Suprapubic skin (tissue), 4 donors: ENCODE measurements at regions not wholly inside any gene's neighbourhood (a gene's known extent, or its start where the extent isn't known, plus 50 kb on each side); places are given as distances from the start of the nearest gene placed in this dataset.

Experiments used
- DNase-seq, 2 donors: peaks; one replicate each; pipeline ENCODE4 v3.0.0-alpha.2; 2019; ENCODE audit warnings: low spot score in 2 of 2
- H3K27ac ChIP-seq: fragments of 200-600 bp; sonication (generic); one replicate; pipeline ENCODE4 v1.5.1; 2019
- H3K27me3 ChIP-seq: fragments of 200-600 bp; sonication (generic); one replicate; pipeline ENCODE4 v1.5.1; 2019
- H3K36me3 ChIP-seq: fragments of 200-600 bp; sonication (generic); one replicate; pipeline ENCODE4 v1.5.1; 2019
- H3K4me1 ChIP-seq: fragments of 200-600 bp; sonication (generic); one replicate; pipeline ENCODE4 v1.5.1; 2019
- H3K4me3 ChIP-seq: fragments of 200-600 bp; sonication (generic); one replicate; pipeline ENCODE4 v1.5.1; 2019; ENCODE audit warnings: mild to moderate bottlenecking
- H3K9me3 ChIP-seq: fragments of 200-600 bp; sonication (generic); one replicate; pipeline ENCODE4 v1.5.1; 2019
- CTCF ChIP-seq, 2 donors: fragments of 200-600 bp in 1 of 2; fragments of 450-650 bp in 1 of 2; sonication (generic) in 1 of 2; IDR thresholded peaks; one replicate each; pipeline ENCODE4 v1.5.1; 2016 to 2019; ENCODE audit warnings: antibody characterized with exemption in 2 of 2, mild to moderate bottlenecking in 1 of 2, moderate library complexity in 1 of 2
- EP300 ChIP-seq: sonication (generic); formaldehyde crosslinking; IDR thresholded peaks from one replicate; pipeline ENCODE4 v1.6.1; 2017; ENCODE audit warnings: antibody characterized with exemption
- POLR2A ChIP-seq, 2 donors: fragments of 450-650 bp; IDR thresholded peaks; one replicate each; pipeline ENCODE4 v1.6.1; 2017; ENCODE audit warnings: antibody characterized with exemption in 2 of 2, mild to moderate bottlenecking in 2 of 2, moderate library complexity in 2 of 2
- POLR2AphosphoS5 ChIP-seq, 3 donors: sonication (generic); formaldehyde crosslinking; IDR thresholded peaks; one replicate each; pipeline ENCODE4 v1.6.1; 2017; ENCODE audit warnings: antibody characterized with exemption in 3 of 3
- WGBS: methylation state at CpG from one replicate; pipeline ENCODE4 v1.1.5; 2018; 5-methylcytosine and 5-hydroxymethylcytosine counted together

- 95% methylated on average over 23 of the region's 29 CpGs for WGBS
- H3K27me3 ChIP-seq: no peaks in the 10 kb centered on the region
- TF ChIP-seq POLR2A (IDR thresholded peaks at IDR 0.05) (no peak), POLR2AphosphoS5 (IDR thresholded peaks at IDR 0.05) (no peak), EP300 (no peak), CTCF (IDR thresholded peaks at IDR 0.05) (no peak)
- no peak overlapping the region for H3K27ac ChIP-seq
- no peak for DNase-seq
- H3K36me3 ChIP-seq: no peaks in the 10 kb centered on the region
- H3K4me1 ChIP-seq: no peaks in the 10 kb centered on the region
- H3K9me3 ChIP-seq: peaks cover 7% of the 10 kb centered on the region
- no peak overlapping the region for H3K4me3 ChIP-seq
These were observed 1713.9 kb downstream of the TP53TG3F start for GRCh38 chr16:35173295-35173694.

GRCh38 chr16:35174016-35174415 lies 1714.6 kb downstream of the TP53TG3F start:
- TF ChIP-seq POLR2A (IDR thresholded peaks at IDR 0.05) (no peak), CTCF (IDR thresholded peaks at IDR 0.05) (no peak), POLR2AphosphoS5 (IDR thresholded peaks at IDR 0.05) (no peak)
- 93% methylated on average over 3 of the region's 4 CpGs for WGBS
- no peaks in the 10 kb centered on the region for H3K27me3 ChIP-seq

GRCh38 chr16:35176449-35176848 lies 1717.0 kb downstream of the TP53TG3F start:
- Histone ChIP-seq H3K27ac (no peak overlapping the region), H3K4me3 (no peak overlapping the region)
- TF ChIP-seq EP300: no peak
- no peak for TF ChIP-seq POLR2AphosphoS5 (IDR thresholded peaks at IDR 0.05)
- TF ChIP-seq CTCF (IDR thresholded peaks at IDR 0.05): no peak
- TF ChIP-seq POLR2A (IDR thresholded peaks at IDR 0.05): no peak

More at GRCh38 chr16:35174016-35174415, 1714.6 kb downstream of the TP53TG3F start:
- Histone ChIP-seq H3K36me3 (no peaks in the 10 kb centered on the region), H3K4me3 (no peak overlapping the region), H3K9me3 (peaks cover 7% of the 10 kb centered on the region), H3K27ac (no peak overlapping the region), H3K4me1 (no peaks in the 10 kb centered on the region)
- DNase-seq: no peak

GRCh38 chr16:35177851-35178250 lies 1718.4 kb downstream of the TP53TG3F start:
- no peaks in the 10 kb centered on the region for H3K9me3 ChIP-seq
- TF ChIP-seq POLR2A (IDR thresholded peaks at IDR 0.05): no peak
- H3K36me3 ChIP-seq: no peaks in the 10 kb centered on the region
- DNase-seq: no peak
- H3K4me3 ChIP-seq: no peak overlapping the region
- WGBS: 59% methylated on average over 2 of the region's 2 CpGs
- H3K4me1 ChIP-seq: no peaks in the 10 kb centered on the region
- H3K27ac ChIP-seq: no peak overlapping the region
- no peaks in the 10 kb centered on the region for H3K27me3 ChIP-seq

More at GRCh38 chr16:35176449-35176848, 1717.0 kb downstream of the TP53TG3F start:
- Histone ChIP-seq H3K9me3 (no peaks in the 10 kb centered on the region), H3K36me3 (no peaks in the 10 kb centered on the region), H3K4me1 (no peaks in the 10 kb centered on the region), H3K27me3 (no peaks in the 10 kb centered on the region)
- WGBS: 77% methylated on average over 2 of the region's 5 CpGs
- no peak for DNase-seq

GRCh38 chr16:35180970-35181369 lies 1721.6 kb downstream of the TP53TG3F start:
- no peak for TF ChIP-seq POLR2AphosphoS5 (IDR thresholded peaks at IDR 0.05)
- TF ChIP-seq POLR2A (IDR thresholded peaks at IDR 0.05): no peak
- no peak for TF ChIP-seq EP300
- no peak for TF ChIP-seq CTCF (IDR thresholded peaks at IDR 0.05)
- no peak overlapping the region for H3K4me3 ChIP-seq
- no peaks in the 10 kb centered on the region for H3K36me3 ChIP-seq
- H3K4me1 ChIP-seq: no peaks in the 10 kb centered on the region
- no peak overlapping the region for H3K27ac ChIP-seq
- WGBS: 77% methylated on average over 1 of the region's 2 CpGs
- H3K27me3 ChIP-seq: no peaks in the 10 kb centered on the region
- H3K9me3 ChIP-seq: no peaks in the 10 kb centered on the region
- DNase-seq: peak in 1 of 2 donors; percentile 60

- TF ChIP-seq EP300 (no peak), POLR2AphosphoS5 (IDR thresholded peaks at IDR 0.05) (no peak), CTCF (IDR thresholded peaks at IDR 0.05) (no peak), POLR2A (IDR thresholded peaks at IDR 0.05) (no peak)
- 55% methylated on average over 5 of the region's 6 CpGs for WGBS
These were observed 1722.1 kb downstream of the TP53TG3F start for GRCh38 chr16:35181422-35182030.

More at GRCh38 chr16:35181422-35182030, 1722.1 kb downstream of the TP53TG3F start:
- Histone ChIP-seq H3K4me1 (no peaks in the 10 kb centered on the region), H3K9me3 (no peaks in the 10 kb centered on the region), H3K27ac (no peak overlapping the region), H3K36me3 (no peaks in the 10 kb centered on the region), H3K4me3 (no peak overlapping the region), H3K27me3 (no peaks in the 10 kb centered on the region)
- DNase-seq: no peak
